Stimulated activated CD8-positive, alpha-beta memory T cell treated with anti-CD3 and anti-CD28 coated beads, Interleukin-12 subunit alpha, Interleukin-12 subunit beta, amount 100 ng/mL, for 24 hours (primary cell): ENCODE measurements at regions not wholly inside any gene's neighbourhood (a gene's known extent, or its start where the extent isn't known, plus 50 kb on each side); places are given as distances from the start of the nearest gene placed in this dataset.

Experiments used
- DNase-seq: peaks from one replicate; pipeline ENCODE4 v3.0.0-alpha.2; 2020; ENCODE audit errors: extremely low read depth

DNA sequence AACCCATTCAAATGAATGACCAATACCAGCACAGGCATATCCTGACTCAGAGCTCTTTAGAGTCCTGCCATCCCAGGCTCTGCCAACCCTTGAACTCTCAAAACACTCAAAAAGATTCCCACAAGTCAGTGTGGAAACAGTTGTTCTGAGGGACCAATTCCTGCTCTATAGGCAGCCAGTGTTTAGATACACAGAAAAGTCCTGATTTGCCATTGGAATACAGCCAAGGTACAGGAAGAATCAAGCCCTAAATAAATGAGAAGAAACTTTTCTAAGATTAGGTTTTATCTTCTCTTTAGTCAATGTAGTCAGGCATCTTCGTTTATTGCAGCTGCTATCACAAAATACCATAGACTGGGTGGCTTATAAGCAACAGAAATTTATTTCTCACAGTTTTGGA lies 626.8 kb upstream of the ARID1B start:
- DNase-seq: no peak

DNA sequence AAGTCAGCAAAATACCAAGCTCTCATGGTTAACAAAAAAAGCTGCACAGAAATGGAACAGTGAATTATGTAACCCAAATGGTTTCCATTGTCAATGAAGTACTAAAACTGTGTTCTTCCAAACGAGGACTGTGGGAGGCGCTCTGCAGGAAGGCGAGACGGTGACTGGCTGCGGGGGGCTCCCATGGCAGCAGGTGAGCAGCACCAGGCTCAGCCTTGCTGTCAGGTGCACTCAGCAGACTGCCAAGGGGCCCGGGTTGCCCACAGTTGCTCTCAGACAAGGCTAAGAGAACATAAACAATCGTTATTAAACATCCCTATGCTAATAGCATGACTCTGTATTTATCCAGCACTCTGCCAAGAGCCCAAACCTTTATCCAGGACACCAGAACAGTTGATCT lies 630.3 kb upstream of the ARID1B start:
- DNase-seq: no peak

DNA sequence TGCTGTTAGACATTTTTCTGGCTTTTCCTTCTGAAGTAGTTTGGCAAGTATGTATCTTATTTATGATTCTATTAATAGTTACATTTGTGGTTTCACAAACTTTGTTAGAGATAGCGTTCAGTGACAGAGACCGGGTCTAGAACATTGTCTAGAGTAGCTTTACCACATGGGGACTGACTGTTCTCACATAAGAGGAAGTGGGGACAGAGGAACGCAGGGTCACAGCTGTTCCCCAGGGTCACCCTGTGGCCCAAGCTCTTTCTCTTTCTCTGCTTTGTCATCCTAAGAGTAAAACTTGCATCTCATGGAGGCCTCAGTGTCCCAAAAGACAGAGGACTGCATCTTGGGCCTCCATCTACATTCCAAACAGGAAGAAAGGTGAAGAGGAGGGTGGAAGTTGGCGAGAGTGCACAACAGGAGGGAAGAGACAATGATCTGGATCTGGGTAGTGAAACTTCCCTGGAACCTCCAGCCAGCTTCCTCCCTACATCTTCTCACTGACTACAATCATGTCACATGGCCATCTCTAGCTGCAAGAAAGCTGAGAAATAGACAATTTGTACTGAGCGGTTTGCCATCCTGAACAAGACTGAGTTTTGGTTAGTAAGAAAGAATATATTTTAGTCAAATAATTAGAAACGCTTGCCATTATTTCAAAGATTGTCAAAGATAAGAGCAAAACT lies 645.8 kb upstream of the ARID1B start:
- DNase-seq: no peak

- DNase-seq: no peak
Measured at GRCh38 chr6:156126535-156126934, 650.6 kb upstream of the ARID1B start.

DNA sequence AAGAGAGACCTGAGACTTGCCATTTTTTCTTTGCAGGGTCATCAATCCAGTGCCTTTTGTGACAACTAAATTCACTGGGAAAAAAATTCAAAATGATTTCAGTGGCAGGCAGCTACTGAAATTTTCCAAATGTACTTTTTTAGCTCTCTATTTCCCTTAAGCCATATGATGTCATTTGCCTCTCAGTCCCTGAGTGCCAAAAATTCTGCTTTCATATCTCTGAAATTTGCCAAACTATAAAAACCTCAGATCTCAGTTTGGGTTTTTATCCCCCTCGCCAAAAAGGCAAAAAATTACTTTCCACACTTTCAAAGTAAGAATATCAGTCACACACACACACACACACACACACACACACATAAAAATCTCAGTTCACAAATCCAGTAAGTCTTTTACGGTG lies 651.3 kb upstream of the ARID1B start:
- no peak for DNase-seq

- no peak for DNase-seq
Measured at GRCh38 chr6:156123731-156124130, 653.4 kb upstream of the ARID1B start.

DNA sequence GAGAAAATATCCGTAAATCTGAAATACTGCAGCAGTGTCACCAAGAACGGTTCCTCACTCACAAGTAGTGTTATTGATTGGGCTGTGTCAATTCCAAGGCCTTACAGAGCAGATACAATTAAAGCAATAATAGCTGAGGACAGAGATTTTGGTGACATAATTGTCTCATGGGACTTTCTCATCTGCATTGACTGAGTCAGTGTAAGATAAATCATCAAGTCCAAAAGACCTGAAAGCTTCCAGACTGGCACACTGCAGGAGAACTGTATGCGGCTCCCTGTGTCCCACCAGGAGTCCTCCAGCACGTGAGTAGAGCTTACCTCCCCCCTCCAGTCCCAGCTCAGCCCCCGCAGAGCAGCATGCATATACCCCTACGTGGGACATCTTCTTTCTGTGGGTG lies 655.2 kb upstream of the ARID1B start:
- DNase-seq: no peak

DNA sequence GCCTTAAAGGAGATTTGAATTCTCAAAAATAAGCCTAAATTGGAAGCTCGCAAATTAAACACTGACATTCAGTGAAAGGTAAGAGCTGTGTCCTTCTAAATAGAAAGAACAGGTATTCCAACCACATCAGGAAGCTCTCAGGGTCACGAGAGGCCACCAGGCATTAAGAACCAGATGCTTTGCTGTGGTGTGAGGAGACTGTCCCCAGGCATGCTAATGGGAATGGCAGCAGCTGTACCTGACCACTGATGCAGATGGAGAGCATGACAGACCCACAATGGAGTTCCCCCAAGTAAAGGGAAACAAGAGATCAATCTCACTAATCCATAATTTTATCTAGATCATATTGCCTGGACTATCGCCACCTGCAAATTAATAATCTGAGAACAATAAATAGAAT lies 658.9 kb upstream of the NOX3 start:
- no peak for DNase-seq

- no peak for DNase-seq
Measured at GRCh38 chr6:156113631-156114030, 658.0 kb upstream of the NOX3 start.

- DNase-seq: no peak
Measured at GRCh38 chr6:156111913-156112312, 656.3 kb upstream of the NOX3 start.

GRCh38 chr6:156110249-156110648 lies 654.6 kb upstream of the NOX3 start:
- DNase-seq: no peak

DNA sequence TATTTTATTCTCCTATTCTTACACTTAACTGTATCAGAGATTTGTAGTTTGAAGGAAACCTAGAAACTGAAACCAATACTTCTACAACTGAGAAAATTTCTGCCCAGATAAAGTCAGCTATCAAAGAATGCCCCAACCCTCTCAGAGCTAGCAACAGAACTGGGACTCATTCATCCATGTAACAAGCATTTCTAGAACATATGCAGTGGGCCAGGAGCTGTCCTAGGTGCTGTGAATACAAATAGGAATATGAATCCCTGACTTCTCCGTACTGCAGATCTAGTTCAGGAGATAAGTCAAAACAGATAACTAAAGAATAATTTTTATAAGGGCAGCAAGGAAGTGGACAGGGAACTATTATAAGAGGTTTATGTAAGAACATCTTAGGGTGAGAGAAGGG lies 654.1 kb upstream of the NOX3 start:
- DNase-seq: no peak

DNA sequence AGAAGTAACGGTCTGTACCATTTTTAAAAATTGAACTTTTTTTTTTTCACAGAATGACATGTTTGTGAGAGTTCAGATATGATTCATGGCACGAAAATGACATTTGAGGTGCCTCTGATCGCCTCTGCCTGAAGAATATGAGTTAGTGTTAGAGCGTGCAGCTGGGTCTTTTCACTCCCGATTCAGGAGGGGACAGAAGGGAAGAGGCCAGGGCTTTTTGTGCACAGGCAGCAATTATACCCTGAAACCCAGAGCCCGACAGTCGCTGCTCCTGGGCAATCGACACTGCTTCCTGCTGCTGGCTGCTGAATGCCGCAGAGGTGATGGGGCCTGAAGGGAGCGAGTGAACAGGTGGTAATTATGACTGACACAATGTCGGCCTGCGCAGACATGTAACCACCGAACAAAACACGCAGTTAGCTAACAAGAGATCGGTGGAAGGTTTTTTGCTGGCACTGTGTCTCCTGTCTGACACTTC lies 652.0 kb upstream of the NOX3 start:
- DNase-seq: no peak

DNA sequence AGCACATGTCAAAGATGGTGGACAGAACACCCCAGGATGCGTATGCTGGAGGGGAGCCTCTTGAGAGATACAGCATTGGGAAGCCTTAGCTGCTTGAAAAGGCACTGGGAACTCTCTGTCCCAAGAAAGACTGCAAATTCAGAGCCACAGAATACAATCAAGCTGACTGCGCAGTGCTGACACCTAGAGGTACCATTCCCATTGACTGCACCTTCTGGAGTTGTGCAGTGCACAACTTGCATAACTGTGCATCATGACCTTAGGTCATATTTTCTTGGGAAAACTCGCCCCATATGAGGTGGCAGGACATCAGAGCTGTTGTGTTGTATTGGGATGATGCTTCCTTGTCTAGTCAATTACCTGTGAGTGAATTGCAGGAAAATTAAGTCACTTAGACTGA lies 646.5 kb upstream of the NOX3 start:
- DNase-seq: no peak

DNA sequence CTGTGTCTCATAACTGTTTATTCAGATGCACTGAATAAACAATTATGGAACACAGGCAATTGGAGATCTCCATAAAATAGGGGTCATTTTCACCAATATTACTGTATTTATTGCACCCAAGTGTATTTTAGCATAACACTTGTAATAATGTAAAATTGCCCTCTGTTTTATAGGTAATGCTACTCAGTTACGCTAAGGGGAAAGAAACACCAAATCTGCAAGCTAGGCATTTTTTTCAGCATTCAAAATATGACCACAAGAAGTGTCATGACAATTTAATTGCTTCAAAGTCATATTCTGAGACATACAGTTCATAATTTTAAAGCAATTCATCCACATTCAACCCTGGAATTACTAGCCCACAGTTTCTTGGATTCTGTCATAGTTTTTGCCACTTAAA lies 643.2 kb upstream of the NOX3 start:
- no peak for DNase-seq

GRCh38 chr6:156087487-156087886 lies 631.8 kb upstream of the NOX3 start:
- no peak for DNase-seq

GRCh38 chr6:156082012-156082411 lies 626.4 kb upstream of the NOX3 start:
- DNase-seq: no peak

- no peak for DNase-seq
Measured at GRCh38 chr6:156080371-156080770, 624.7 kb upstream of the NOX3 start.

DNA sequence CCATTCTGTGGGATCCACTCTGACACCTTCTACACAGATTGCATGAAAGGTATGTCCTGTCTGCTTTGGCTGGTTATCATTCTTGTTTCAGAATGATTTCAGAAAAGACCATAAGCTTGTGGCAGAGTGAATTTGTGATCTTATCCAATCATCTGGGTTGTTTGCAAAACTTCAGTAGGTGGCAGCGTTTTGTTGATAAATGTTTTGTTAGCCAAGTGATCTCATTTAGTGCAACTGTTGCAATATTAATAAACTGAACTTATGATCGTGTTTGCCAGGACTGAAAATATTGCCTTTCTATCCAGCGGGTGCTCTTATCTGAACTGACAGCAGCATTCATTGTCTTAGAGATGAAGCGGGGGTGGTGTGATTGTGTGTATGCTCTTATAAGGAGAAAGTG lies 613.2 kb upstream of the NOX3 start:
- no peak for DNase-seq

DNA sequence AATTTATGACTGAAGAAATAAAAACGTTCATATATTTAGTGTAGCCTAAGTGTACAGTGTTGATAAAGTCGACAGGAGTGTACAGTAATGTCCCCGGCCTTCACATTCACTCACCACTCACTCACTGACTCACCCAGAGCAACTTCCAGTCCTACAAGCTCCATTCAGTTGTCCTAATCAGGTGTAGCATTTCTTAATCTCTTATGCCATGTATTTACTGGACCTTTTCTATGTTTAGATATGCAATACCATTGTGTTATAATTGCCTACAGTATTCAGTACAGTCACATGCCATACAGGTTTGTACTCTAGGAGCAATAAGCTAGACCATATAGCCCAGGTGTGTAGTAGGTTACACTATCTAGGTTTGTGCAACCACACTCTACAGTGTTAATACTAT lies 610.2 kb upstream of the NOX3 start:
- DNase-seq: no peak

- no peak for DNase-seq
Measured at GRCh38 chr6:156062091-156062563, 606.5 kb upstream of the NOX3 start.

- no peak for DNase-seq
Measured at GRCh38 chr6:156061465-156061864, 605.8 kb upstream of the NOX3 start.

DNA sequence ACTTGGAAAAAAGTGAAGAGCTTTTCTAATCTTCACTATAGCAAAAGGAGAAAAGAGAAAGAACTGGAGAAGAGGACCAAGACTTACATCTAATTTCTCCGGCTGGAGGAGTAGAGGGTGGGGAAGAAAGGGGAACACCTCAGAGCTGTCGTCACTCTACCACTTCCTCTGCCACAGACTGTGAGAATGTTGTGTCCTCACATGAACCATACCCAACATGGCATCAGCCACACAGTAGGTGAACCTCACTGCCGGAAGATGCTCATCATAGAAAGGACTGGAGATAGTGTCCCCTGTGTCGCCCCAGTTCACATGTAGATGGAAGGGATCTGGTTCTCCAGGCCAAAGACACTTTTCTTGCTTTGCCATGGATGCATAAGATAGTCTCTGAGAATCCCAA lies 604.4 kb upstream of the NOX3 start:
- no peak for DNase-seq

DNA sequence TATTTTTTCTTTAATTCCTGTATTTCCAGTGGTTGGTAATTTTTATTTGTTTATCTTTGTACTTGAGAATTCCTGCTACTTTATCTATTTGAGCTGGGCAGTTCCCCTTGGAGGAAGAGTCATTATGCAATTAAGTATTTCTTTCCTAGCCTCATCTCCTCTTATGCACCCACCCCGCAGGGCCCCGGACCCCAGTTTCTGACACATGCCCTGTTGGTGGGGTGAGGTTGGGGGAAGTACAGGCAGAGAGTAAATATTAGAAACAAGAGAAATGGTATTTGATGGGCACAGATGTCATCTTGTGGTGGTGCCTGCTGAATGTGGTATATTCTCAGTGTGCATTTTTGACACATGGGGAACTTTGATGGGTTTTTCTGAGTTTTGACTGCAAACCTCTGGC lies 602.7 kb upstream of the NOX3 start:
- DNase-seq: no peak
